ENCODE measurements at regions not wholly inside any gene's neighbourhood (a gene's known extent, or its start where the extent isn't known, plus 50 kb on each side); places are given as distances from the start of the nearest gene placed in this dataset.

- H3K27ac Mint-ChIP-seq: no peak overlapping the region
- no peak for ATAC-seq
- no peak overlapping the region for H3K4me3 Mint-ChIP-seq
- POLR2A ChIA-PET: no interaction called here
- CTCF ChIA-PET: no interaction called here
- peaks cover 10% of the 10 kb centered on the region for H3K36me3 Mint-ChIP-seq
- DNase-seq (ENCODE audit: low spot score): no peak
- peaks cover 13% of the 10 kb centered on the region for H3K9me3 Mint-ChIP-seq
- no peaks in the 10 kb centered on the region for H3K4me1 Mint-ChIP-seq
- no peaks in the 10 kb centered on the region for H3K27me3 Mint-ChIP-seq (ENCODE audit: low read depth)
- TF ChIP-seq CBFB (CRISPR knock-in tag; IDR thresholded peaks at IDR 0.05; ENCODE audit: low read depth): no peak
- TF ChIP-seq JUN (CRISPR knock-in tag; IDR thresholded peaks at IDR 0.05): no peak
- TF ChIP-seq NFE2L1 (CRISPR knock-in tag; IDR thresholded peaks at IDR 0.05): no peak
- no peak for TF ChIP-seq GABPB1 (CRISPR knock-in tag; IDR thresholded peaks at IDR 0.05)
- TF ChIP-seq ZNF121 (CRISPR knock-in tag; IDR thresholded peaks at IDR 0.05): no peak
Measured at GRCh38 chr6:148086386-148086785, 256.3 kb upstream of the SASH1 start.

GRCh38 chr6:148086843-148087242, 255.8 kb upstream of the SASH1 start:
- Mint-ChIP-seq H3K9me3 (peaks cover 16% of the 10 kb centered on the region), H3K36me3 (peaks cover 11% of the 10 kb centered on the region), H3K4me3 (no peak overlapping the region), H3K4me1 (no peaks in the 10 kb centered on the region), H3K27ac (no peak overlapping the region), H3K27me3 (ENCODE audit: low read depth) (no peaks in the 10 kb centered on the region)
- ATAC-seq (no peak), DNase-seq (ENCODE audit: low spot score) (no peak)
- TF ChIP-seq GRHL2 (CRISPR knock-in tag; IDR thresholded peaks at IDR 0.05; ENCODE audit: insufficient replicate concordance, severe bottlenecking) (no peak), SOX15 (CRISPR knock-in tag; IDR thresholded peaks at IDR 0.05) (no peak), SP1 (CRISPR knock-in tag; conservative IDR thresholded peaks at IDR 0.05) (no peak), ZNF425 (CRISPR knock-in tag; conservative IDR thresholded peaks at IDR 0.05) (no peak), TEAD1 (CRISPR knock-in tag; IDR thresholded peaks at IDR 0.05) (no peak), USF1 (CRISPR knock-in tag; IDR thresholded peaks at IDR 0.05) (no peak), ZNF219 (CRISPR knock-in tag; IDR thresholded peaks at IDR 0.05; ENCODE audit: borderline replicate concordance) (no peak), NFATC4 (CRISPR knock-in tag; IDR thresholded peaks at IDR 0.05) (no peak), NFE2L1 (CRISPR knock-in tag; IDR thresholded peaks at IDR 0.05) (no peak)
- CTCF ChIA-PET: no interaction called here
- POLR2A ChIA-PET: no interaction called here

DNA sequence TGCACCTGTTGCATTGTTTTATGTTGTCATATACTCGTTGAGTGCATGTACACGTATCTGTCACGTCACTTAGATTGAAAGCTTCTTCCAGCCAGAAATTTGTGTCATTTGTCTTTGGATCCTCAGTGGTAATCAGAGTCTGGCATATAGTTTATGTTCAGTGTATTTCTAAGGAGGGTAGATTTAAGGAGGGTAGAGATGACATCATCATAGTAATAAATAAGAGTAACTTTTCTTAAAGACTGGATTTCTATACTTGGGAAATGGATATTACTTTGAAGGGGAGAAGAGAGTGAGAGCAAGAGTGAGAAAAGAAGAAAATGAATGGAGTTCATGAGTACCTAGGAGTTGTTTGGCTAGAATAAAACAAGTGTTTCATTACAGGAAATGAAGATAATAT, 255.0 kb upstream of the SASH1 start:
- Mint-ChIP-seq H3K4me1 (no peaks in the 10 kb centered on the region), H3K27me3 (ENCODE audit: low read depth) (no peaks in the 10 kb centered on the region), H3K27ac (no peak overlapping the region), H3K36me3 (peaks cover 11% of the 10 kb centered on the region), H3K9me3 (peaks cover 22% of the 10 kb centered on the region), H3K4me3 (no peak overlapping the region)
- TF ChIP-seq, protein P1, sequence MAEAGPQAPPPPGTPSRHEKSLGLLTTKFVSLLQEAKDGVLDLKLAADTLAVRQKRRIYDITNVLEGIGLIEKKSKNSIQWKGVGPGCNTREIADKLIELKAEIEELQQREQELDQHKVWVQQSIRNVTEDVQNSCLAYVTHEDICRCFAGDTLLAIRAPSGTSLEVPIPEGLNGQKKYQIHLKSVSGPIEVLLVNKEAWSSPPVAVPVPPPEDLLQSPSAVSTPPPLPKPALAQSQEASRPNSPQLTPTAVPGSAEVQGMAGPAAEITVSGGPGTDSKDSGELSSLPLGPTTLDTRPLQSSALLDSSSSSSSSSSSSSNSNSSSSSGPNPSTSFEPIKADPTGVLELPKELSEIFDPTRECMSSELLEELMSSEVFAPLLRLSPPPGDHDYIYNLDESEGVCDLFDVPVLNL (CRISPR knock-in tag; IDR thresholded peaks at IDR 0.05; ENCODE audit: borderline replicate concordance, low read depth): no peak
- TF ChIP-seq ESRRA (CRISPR knock-in tag; IDR thresholded peaks at IDR 0.05; ENCODE audit: borderline replicate concordance): no peak
- TF ChIP-seq USF1 (CRISPR knock-in tag; IDR thresholded peaks at IDR 0.05): no peak
- TF ChIP-seq FOXP4 (CRISPR knock-in tag; IDR thresholded peaks at IDR 0.05): no peak
- TF ChIP-seq ZBTB21 (CRISPR knock-in tag; IDR thresholded peaks at IDR 0.05; ENCODE audit: borderline replicate concordance): no peak
- TF ChIP-seq FOXJ3 (CRISPR knock-in tag; IDR thresholded peaks at IDR 0.05; ENCODE audit: borderline replicate concordance): no peak
- no peak for TF ChIP-seq MYBL2 (CRISPR knock-in tag; IDR thresholded peaks at IDR 0.05)
- TF ChIP-seq RELA (CRISPR knock-in tag; IDR thresholded peaks at IDR 0.05; ENCODE audit: borderline replicate concordance): no peak
- TF ChIP-seq ZNF396 (CRISPR knock-in tag; IDR thresholded peaks at IDR 0.05; ENCODE audit: borderline replicate concordance): no peak
- TF ChIP-seq USF2 (CRISPR knock-in tag; IDR thresholded peaks at IDR 0.05): no peak
- TF ChIP-seq FOXP1 (CRISPR knock-in tag; IDR thresholded peaks at IDR 0.05; ENCODE audit: borderline replicate concordance): no peak
- TF ChIP-seq SMAD3 (CRISPR knock-in tag; IDR thresholded peaks at IDR 0.05; ENCODE audit: borderline replicate concordance): no peak
- TF ChIP-seq EMX1 (CRISPR knock-in tag; IDR thresholded peaks at IDR 0.05): no peak
- no peak for TF ChIP-seq E2F1 (CRISPR knock-in tag; IDR thresholded peaks at IDR 0.05)
- CTCF ChIA-PET: no interaction called here
- DNase-seq (ENCODE audit: low spot score) (no peak), ATAC-seq (no peak)
- POLR2A ChIA-PET: no interaction called here
